ENCODE measurements at regions not wholly inside any gene's neighbourhood (a gene's known extent, or its start where the extent isn't known, plus 50 kb on each side); places are given as distances from the start of the nearest gene placed in this dataset.
"Not testable (repeated sequence)": the region's sequence is repeated elsewhere in the genome, so short reads cannot be mapped to it uniquely, and the experiment has no call there.

DNA sequence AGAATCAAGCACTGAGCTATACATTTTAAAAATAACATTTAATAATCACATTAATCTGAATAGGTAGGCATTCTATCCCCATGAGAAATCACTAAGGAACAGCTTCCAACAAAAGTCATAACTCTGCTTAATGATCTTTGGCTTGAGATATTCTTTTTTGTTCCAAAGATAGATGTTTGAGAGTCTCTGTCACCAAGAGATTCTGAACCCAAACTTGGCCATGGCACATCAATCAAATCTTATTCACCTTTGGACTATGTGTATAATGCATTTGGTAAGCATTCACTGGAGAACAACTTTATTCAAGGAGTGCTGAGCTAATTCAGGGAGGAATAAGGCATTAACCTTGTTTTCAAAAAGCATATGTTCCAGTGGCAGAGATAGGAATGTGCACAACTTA is 743.3 kb downstream of the SLC4A3 start:
- Histone ChIP-seq H3K36me3 (replicated peaks in 1 of 2; ENCODE audit: insufficient read depth in 1 of 2, low read depth in 2 of 2) (no peaks in the 10 kb centered on the region), H3K27me3 (no peaks in the 10 kb centered on the region), H3K4me3 (no peak overlapping the region), H3K9me3 (no peaks in the 10 kb centered on the region), H3K4me1 (no peaks in the 10 kb centered on the region), H3K27ac (no peak overlapping the region)
- TF ChIP-seq, protein P1, sequence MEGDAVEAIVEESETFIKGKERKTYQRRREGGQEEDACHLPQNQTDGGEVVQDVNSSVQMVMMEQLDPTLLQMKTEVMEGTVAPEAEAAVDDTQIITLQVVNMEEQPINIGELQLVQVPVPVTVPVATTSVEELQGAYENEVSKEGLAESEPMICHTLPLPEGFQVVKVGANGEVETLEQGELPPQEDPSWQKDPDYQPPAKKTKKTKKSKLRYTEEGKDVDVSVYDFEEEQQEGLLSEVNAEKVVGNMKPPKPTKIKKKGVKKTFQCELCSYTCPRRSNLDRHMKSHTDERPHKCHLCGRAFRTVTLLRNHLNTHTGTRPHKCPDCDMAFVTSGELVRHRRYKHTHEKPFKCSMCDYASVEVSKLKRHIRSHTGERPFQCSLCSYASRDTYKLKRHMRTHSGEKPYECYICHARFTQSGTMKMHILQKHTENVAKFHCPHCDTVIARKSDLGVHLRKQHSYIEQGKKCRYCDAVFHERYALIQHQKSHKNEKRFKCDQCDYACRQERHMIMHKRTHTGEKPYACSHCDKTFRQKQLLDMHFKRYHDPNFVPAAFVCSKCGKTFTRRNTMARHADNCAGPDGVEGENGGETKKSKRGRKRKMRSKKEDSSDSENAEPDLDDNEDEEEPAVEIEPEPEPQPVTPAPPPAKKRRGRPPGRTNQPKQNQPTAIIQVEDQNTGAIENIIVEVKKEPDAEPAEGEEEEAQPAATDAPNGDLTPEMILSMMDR (IDR thresholded peaks at IDR 0.05), result no peak
- no peak for TF ChIP-seq POLR2A (IDR thresholded peaks at IDR 0.05)
- no peak for ATAC-seq
- intact Hi-C loops (cut with DNase I), result no loop called here
- no peak for DNase-seq

DNA sequence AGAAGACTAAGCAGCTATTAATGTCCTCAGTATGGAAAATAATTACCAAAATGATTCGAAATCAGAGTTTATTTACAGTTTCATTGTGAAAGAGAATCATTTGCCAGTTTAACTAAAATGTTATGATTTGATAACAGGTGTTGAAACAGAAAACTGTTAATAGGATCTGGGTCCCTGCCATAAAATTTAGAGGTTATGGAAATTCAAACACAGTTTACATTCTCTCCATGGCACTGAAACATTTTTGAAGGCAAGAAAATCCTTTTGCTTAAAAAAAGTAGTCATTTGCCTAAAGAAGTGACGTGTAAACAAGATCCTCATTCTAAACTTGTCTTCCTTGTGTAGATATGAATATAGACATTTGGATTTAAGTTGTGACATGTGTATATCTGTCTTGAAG is 743.8 kb downstream of the SLC4A3 start:
- ATAC-seq (no peak), DNase-seq (no peak)
- Histone ChIP-seq H3K4me3 (no peak overlapping the region), H3K9me3 (no peaks in the 10 kb centered on the region), H3K27me3 (no peaks in the 10 kb centered on the region), H3K27ac (no peak overlapping the region), H3K4me1 (no peaks in the 10 kb centered on the region), H3K36me3 (replicated peaks in 1 of 2; ENCODE audit: insufficient read depth in 1 of 2, low read depth in 2 of 2) (no peaks in the 10 kb centered on the region)
- TF ChIP-seq, protein P1 (IDR thresholded peaks at IDR 0.05), result no peak
- no peak for TF ChIP-seq POLR2A (IDR thresholded peaks at IDR 0.05)
- 43 to 48% methylated on average over 2 of the region's 2 CpGs for WGBS, 2 donors
- intact Hi-C loops (cut with DNase I), result no loop called here

DNA sequence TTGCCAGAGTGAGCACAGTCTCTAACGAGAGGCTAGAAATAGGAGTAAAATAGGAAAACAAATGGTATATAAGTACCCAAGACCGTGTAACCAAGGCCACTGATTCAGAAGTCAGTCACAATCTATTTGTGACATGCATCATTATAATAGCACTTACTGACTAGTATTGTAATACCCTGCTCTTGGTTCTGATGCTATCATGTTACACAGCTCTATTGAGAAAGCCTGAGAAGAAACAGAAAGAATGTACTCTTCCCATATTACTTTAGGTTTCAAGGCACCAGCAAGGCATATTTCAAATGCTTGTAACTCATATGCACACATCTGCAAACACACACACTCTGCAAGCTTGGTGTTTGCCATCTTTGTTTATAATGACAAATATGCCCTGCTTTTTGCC is 746.4 kb downstream of the SLC4A3 start:
- ATAC-seq, result no peak
- Histone ChIP-seq H3K9me3 (no peaks in the 10 kb centered on the region), H3K4me1 (no peaks in the 10 kb centered on the region), H3K27me3 (no peaks in the 10 kb centered on the region), H3K36me3 (replicated peaks in 1 of 2; ENCODE audit: insufficient read depth in 1 of 2, low read depth in 2 of 2) (no peaks in the 10 kb centered on the region), H3K4me3 (no peak overlapping the region), H3K27ac (no peak overlapping the region)
- DNase-seq, result no peak
- WGBS, 2 donors, result 46 to 66% methylated on average over 2 of the region's 2 CpGs
- intact Hi-C loops (cut with DNase I), result no loop called here
- TF ChIP-seq POLR2A (IDR thresholded peaks at IDR 0.05), result no peak
- TF ChIP-seq, protein P1 (IDR thresholded peaks at IDR 0.05), result no peak

DNA sequence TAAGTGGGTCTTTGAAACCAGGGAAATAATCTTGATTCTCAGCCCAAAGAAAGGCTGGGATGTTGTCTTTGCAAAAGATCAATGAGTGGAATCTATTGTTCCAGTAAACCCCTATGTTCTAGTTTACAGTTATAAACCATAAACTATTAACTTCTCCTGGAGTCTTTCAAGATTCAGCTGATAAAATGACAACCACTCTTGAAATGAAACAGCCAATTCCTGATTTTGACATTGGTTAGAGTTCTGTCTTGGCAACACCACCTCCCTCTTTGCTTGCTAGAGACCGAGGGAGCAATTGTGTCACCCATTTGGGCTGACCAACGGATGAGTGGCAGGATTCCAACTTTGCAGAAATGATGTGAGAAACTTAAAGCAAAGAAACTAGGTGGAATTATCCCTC is 746.9 kb downstream of the SLC4A3 start:
- no peaks in the 10 kb centered on the region for H3K9me3 ChIP-seq
- ATAC-seq, result no peak
- no peak overlapping the region for H3K27ac ChIP-seq
- no peak overlapping the region for H3K4me3 ChIP-seq
- no peak for DNase-seq
- 61 to 70% methylated on average over 2 of the region's 2 CpGs for WGBS, 2 donors
- intact Hi-C loops (cut with DNase I), result no loop called here
- no peaks in the 10 kb centered on the region for H3K27me3 ChIP-seq
- no peaks in the 10 kb centered on the region for H3K4me1 ChIP-seq
- no peaks in the 10 kb centered on the region for H3K36me3 ChIP-seq (replicated peaks in 1 of 2; ENCODE audit: insufficient read depth in 1 of 2, low read depth in 2 of 2)
- TF ChIP-seq, protein P1 (IDR thresholded peaks at IDR 0.05), result no peak
- no peak for TF ChIP-seq POLR2A (IDR thresholded peaks at IDR 0.05)

DNA sequence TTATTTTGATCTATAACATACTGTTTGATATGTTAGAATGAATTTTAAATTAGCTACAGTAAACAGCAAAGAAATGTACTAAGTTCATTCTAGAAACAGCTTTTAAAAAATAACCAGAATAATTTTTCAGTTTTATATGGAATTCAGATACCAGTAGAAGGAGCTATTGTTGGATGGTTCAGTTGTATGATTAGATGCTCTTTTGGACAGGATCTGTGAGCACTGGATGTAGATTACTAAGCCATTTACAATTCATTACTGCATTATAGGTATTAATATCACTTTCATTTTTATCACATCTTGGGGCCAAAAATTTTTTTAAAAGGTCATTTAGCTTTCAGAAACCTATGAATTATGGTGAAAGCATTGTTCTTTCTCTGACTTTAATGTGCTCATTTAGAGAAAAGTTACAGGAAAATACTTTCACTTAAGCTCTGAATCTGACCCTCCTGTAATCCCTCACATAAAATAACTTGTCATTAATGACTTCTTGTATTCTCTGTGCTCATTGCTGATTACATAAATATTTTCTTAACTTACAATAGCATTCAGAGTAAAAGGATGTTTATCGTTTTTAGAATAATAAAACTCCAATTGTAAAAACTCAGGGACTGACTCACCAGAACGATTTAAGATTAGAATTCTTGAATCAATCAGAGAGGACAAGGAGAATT is 750.2 kb downstream of the SLC4A3 start:
- Histone ChIP-seq H3K4me3 (no peak overlapping the region), H3K27ac (no peak overlapping the region), H3K36me3 (replicated peaks in 1 of 2; ENCODE audit: insufficient read depth in 1 of 2, low read depth in 2 of 2) (no peaks in the 10 kb centered on the region), H3K9me3 (no peaks in the 10 kb centered on the region), H3K27me3 (no peaks in the 10 kb centered on the region), H3K4me1 (no peaks in the 10 kb centered on the region)
- WGBS, 2 donors, result 53 to 56% methylated on average over 2 of the region's 2 CpGs
- TF ChIP-seq, protein P1 (IDR thresholded peaks at IDR 0.05), result no peak
- no peak for TF ChIP-seq POLR2A (IDR thresholded peaks at IDR 0.05)
- ATAC-seq, result no peak
- intact Hi-C loops (cut with DNase I), result no loop called here
- DNase-seq, result no peak

DNA sequence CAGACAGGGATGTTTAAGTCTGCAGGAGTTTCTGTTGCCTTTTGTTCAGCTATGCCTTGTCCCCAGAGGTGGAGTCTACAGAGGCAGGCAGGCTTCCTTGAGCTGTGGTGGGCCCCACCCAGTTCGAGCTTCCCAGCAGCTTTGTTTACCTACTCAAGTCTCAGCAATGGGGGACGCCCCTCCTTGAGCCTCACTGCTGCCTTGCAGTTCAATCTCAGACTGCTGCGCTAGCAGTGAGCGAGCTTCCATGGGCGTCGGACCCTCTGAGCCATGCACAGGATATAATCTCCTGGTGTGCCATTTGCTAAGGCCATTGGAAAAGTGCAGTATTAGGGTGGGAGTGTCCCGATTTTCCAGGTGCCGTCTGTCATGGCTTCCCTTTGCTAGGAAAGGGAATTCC is 760.3 kb downstream of the SLC4A3 start:
- H3K36me3 ChIP-seq (replicated peaks in 1 of 2; ENCODE audit: insufficient read depth in 1 of 2, low read depth in 2 of 2); H3K27ac ChIP-seq; H3K4me1 ChIP-seq; DNase-seq; intact Hi-C loops (cut with DNase I); ATAC-seq; H3K9me3 ChIP-seq; H3K27me3 ChIP-seq; H3K4me3 ChIP-seq: not testable (repeated sequence)
- WGBS, 2 donors, result 86 to 88% methylated on average over 2 to 8 of the region's 8 CpGs

Data from body of pancreas (tissue), 4 donors.